Mesendoderm (in vitro differentiated cells): ENCODE measurements at regions not wholly inside any gene's neighbourhood (a gene's known extent, or its start where the extent isn't known, plus 50 kb on each side); places are given as distances from the start of the nearest gene placed in this dataset.
A peak's percentile ranks its signal among the peaks of the same experiment; 100 is the strongest.

Experiments
- DNase-seq: peaks from one replicate; pipeline ENCODE4 v3.0.0; 2013
- H2AK5ac ChIP-seq: 2 replicates; pipeline ENCODE4 v1.6.1; 2013; ENCODE audit warnings: low read length, inconsistent platforms
- H2BK120ac ChIP-seq: 2 replicates; pipeline ENCODE4 v1.6.1; 2013; ENCODE audit warnings: low read depth, mild to moderate bottlenecking, low read length, moderate library complexity, mixed read lengths
- H2BK15ac ChIP-seq: replicated peaks from 2 replicates; pipeline ENCODE4 v1.6.1; 2013; ENCODE audit warnings: low read depth, mild to moderate bottlenecking, moderate library complexity
- H2BK5ac ChIP-seq: 2 replicates; pipeline ENCODE4 v1.6.1; 2013; ENCODE audit warnings: low read length, inconsistent platforms
- H3K18ac ChIP-seq: 2 replicates; pipeline ENCODE4 v1.6.1; 2013; ENCODE audit warnings: mild to moderate bottlenecking, low read length, mixed read lengths
- H3K23ac ChIP-seq: one replicate; pipeline ENCODE4 v1.6.1; 2013; ENCODE audit warnings: low read length
- H3K27ac ChIP-seq: 2 replicates; pipeline ENCODE4 v1.5.1; 2013; ENCODE audit warnings: low read depth, mild to moderate bottlenecking, inconsistent platforms, low read length, moderate library complexity
- H3K27me3 ChIP-seq: 2 replicates; pipeline ENCODE4 v1.6.1; 2013; ENCODE audit warnings: low read length, control low read depth, mild to moderate bottlenecking, inconsistent platforms; ENCODE audit not compliant: insufficient read depth, poor library complexity
- H3K36me3 ChIP-seq: 2 replicates; pipeline ENCODE4 v1.6.1; 2013; ENCODE audit warnings: low read length, inconsistent platforms; ENCODE audit not compliant: control insufficient read depth, insufficient read depth
- H3K4ac ChIP-seq: one replicate; pipeline ENCODE4 v1.6.1; 2013; ENCODE audit warnings: low read depth, mild to moderate bottlenecking, low read length, moderate library complexity
- H3K4me1 ChIP-seq: 2 replicates; pipeline ENCODE4 v1.6.1; 2013; ENCODE audit warnings: low read depth, low read length, inconsistent platforms; ENCODE audit not compliant: control insufficient read depth
- H3K4me2 ChIP-seq: 2 replicates; pipeline ENCODE4 v1.6.1; 2013; ENCODE audit warnings: low read length
- H3K4me3 ChIP-seq: 2 replicates; pipeline ENCODE4 v1.5.1; 2013; ENCODE audit warnings: mild to moderate bottlenecking, low read length
- H3K56ac ChIP-seq: one replicate; pipeline ENCODE4 v1.6.1; 2013; ENCODE audit warnings: low read length
- H3K79me1 ChIP-seq: 2 replicates; pipeline ENCODE4 v1.6.1; 2013; ENCODE audit warnings: low read length, inconsistent platforms
- H3K79me2 ChIP-seq: 2 replicates; pipeline ENCODE4 v1.6.1; 2013; ENCODE audit warnings: mild to moderate bottlenecking, low read length; ENCODE audit not compliant: control insufficient read depth, insufficient read depth
- H3K9ac ChIP-seq: 2 replicates; pipeline ENCODE4 v1.6.1; 2013; ENCODE audit warnings: low read length, inconsistent platforms
- H4K5ac ChIP-seq: one replicate; pipeline ENCODE4 v1.6.1; 2013; ENCODE audit warnings: low read length
- H4K8ac ChIP-seq: one replicate; pipeline ENCODE4 v1.6.1; 2013; ENCODE audit warnings: low read depth, mild to moderate bottlenecking, control low read depth, low read length, moderate library complexity
- WGBS: extraction: QIAGEN DNeasy Blood & Tissue Kit; methylation state at CpG from one replicate; pipeline ENCODE4 v1.1.7; 2013; ENCODE audit warnings: low lambda C conversion rate, missing lambda C conversion rate; ENCODE audit not compliant: insufficient coverage; ENCODE audit errors: extremely low coverage; 5-methylcytosine and 5-hydroxymethylcytosine counted together

GRCh38 chr7:134561-135256 lies 57.7 kb upstream of the FAM20C start:
- no peak overlapping the region for H2BK120ac ChIP-seq
- H3K79me1 ChIP-seq, result no peaks in the 10 kb centered on the region
- H3K4me3 ChIP-seq, result no peak overlapping the region
- H2AK5ac ChIP-seq, result no peak overlapping the region
- no peak overlapping the region for H3K4me2 ChIP-seq
- DNase-seq, result no peak
- no peaks in the 10 kb centered on the region for H3K36me3 ChIP-seq
- H3K18ac ChIP-seq, result no peak overlapping the region
- no peak overlapping the region for H3K56ac ChIP-seq
- H4K8ac ChIP-seq, result no peak overlapping the region
- H2BK15ac ChIP-seq, result no peak overlapping the region
- WGBS, result no CpG with 5 or more reads among the region's 21 CpGs
- no peak overlapping the region for H3K27ac ChIP-seq
- H3K9ac ChIP-seq, result no peak overlapping the region
- no peak overlapping the region for H2BK5ac ChIP-seq
- no peaks in the 10 kb centered on the region for H3K4me1 ChIP-seq
- no peak overlapping the region for H4K5ac ChIP-seq
- H3K23ac ChIP-seq, result no peak overlapping the region
- H3K27me3 ChIP-seq, result no peaks in the 10 kb centered on the region
- no peak overlapping the region for H3K4ac ChIP-seq
- H3K79me2 ChIP-seq, result no peaks in the 10 kb centered on the region

- WGBS, result no CpG with 5 or more reads among the region's 7 CpGs
- H2BK120ac ChIP-seq, result no peak overlapping the region
- no peak overlapping the region for H3K23ac ChIP-seq
- no peaks in the 10 kb centered on the region for H3K79me2 ChIP-seq
- DNase-seq, result no peak
- no peak overlapping the region for H3K9ac ChIP-seq
- no peak overlapping the region for H3K56ac ChIP-seq
- H3K36me3 ChIP-seq, result no peaks in the 10 kb centered on the region
- no peak overlapping the region for H3K4me2 ChIP-seq
- H3K27ac ChIP-seq, result no peak overlapping the region
- no peak overlapping the region for H3K4ac ChIP-seq
- H2BK15ac ChIP-seq, result no peak overlapping the region
- H2AK5ac ChIP-seq, result no peak overlapping the region
- H2BK5ac ChIP-seq, result no peak overlapping the region
- no peaks in the 10 kb centered on the region for H3K4me1 ChIP-seq
- no peaks in the 10 kb centered on the region for H3K79me1 ChIP-seq
- H3K4me3 ChIP-seq, result no peak overlapping the region
- H3K18ac ChIP-seq, result no peak overlapping the region
- no peaks in the 10 kb centered on the region for H3K27me3 ChIP-seq
- no peak overlapping the region for H4K5ac ChIP-seq
- H4K8ac ChIP-seq, result no peak overlapping the region
Measured at GRCh38 chr7:135257-135653, 57.1 kb upstream of the FAM20C start.

GRCh38 chr7:135731-136645 lies 56.4 kb upstream of the FAM20C start:
- WGBS, result no CpG with 5 or more reads among the region's 12 CpGs
- no peak overlapping the region for H2BK15ac ChIP-seq
- no peaks in the 10 kb centered on the region for H3K36me3 ChIP-seq
- H4K5ac ChIP-seq, result no peak overlapping the region
- no peak overlapping the region for H3K9ac ChIP-seq
- no peaks in the 10 kb centered on the region for H3K27me3 ChIP-seq
- H2AK5ac ChIP-seq, result no peak overlapping the region
- no peak overlapping the region for H3K4ac ChIP-seq
- H3K56ac ChIP-seq, result no peak overlapping the region
- H2BK120ac ChIP-seq, result no peak overlapping the region
- no peak overlapping the region for H2BK5ac ChIP-seq
- no peak for DNase-seq
- no peak overlapping the region for H3K4me3 ChIP-seq
- no peak overlapping the region for H3K18ac ChIP-seq
- no peaks in the 10 kb centered on the region for H3K79me1 ChIP-seq
- no peak overlapping the region for H3K23ac ChIP-seq
- H4K8ac ChIP-seq, result no peak overlapping the region
- no peak overlapping the region for H3K4me2 ChIP-seq
- no peaks in the 10 kb centered on the region for H3K79me2 ChIP-seq
- no peaks in the 10 kb centered on the region for H3K4me1 ChIP-seq
- no peak overlapping the region for H3K27ac ChIP-seq

GRCh38 chr7:137094-137891 lies 55.1 kb upstream of the FAM20C start:
- no peak overlapping the region for H4K8ac ChIP-seq
- H2BK5ac ChIP-seq, result no peak overlapping the region
- H2AK5ac ChIP-seq, result no peak overlapping the region
- H3K4me3 ChIP-seq, result no peak overlapping the region
- no peak overlapping the region for H3K4ac ChIP-seq
- H3K79me2 ChIP-seq, result no peaks in the 10 kb centered on the region
- H3K56ac ChIP-seq, result no peak overlapping the region
- no peak overlapping the region for H2BK15ac ChIP-seq
- H3K4me1 ChIP-seq, result no peaks in the 10 kb centered on the region
- H3K18ac ChIP-seq, result no peak overlapping the region
- H3K9ac ChIP-seq, result no peak overlapping the region
- H4K5ac ChIP-seq, result no peak overlapping the region
- no peak overlapping the region for H3K27ac ChIP-seq
- no peak overlapping the region for H3K4me2 ChIP-seq
- no peaks in the 10 kb centered on the region for H3K27me3 ChIP-seq
- no peak overlapping the region for H3K23ac ChIP-seq
- H3K36me3 ChIP-seq, result no peaks in the 10 kb centered on the region
- no CpG with 5 or more reads among the region's 14 CpGs for WGBS
- H2BK120ac ChIP-seq, result no peak overlapping the region
- no peak for DNase-seq
- H3K79me1 ChIP-seq, result no peaks in the 10 kb centered on the region

- no peak overlapping the region for H3K23ac ChIP-seq
- H3K4me2 ChIP-seq, result no peak overlapping the region
- DNase-seq, result no peak
- H3K56ac ChIP-seq, result peak overlapping the region; percentile 42
- no peaks in the 10 kb centered on the region for H3K27me3 ChIP-seq
- WGBS, result no CpG with 5 or more reads among the region's 6 CpGs
- no peaks in the 10 kb centered on the region for H3K79me2 ChIP-seq
- no peak overlapping the region for H3K4ac ChIP-seq
- H3K18ac ChIP-seq, result no peak overlapping the region
- no peaks in the 10 kb centered on the region for H3K4me1 ChIP-seq
- no peak overlapping the region for H2AK5ac ChIP-seq
- no peak overlapping the region for H2BK15ac ChIP-seq
- no peaks in the 10 kb centered on the region for H3K79me1 ChIP-seq
- no peak overlapping the region for H2BK5ac ChIP-seq
- H3K9ac ChIP-seq, result no peak overlapping the region
- H2BK120ac ChIP-seq, result no peak overlapping the region
- H4K5ac ChIP-seq, result no peak overlapping the region
- no peak overlapping the region for H3K4me3 ChIP-seq
- H4K8ac ChIP-seq, result no peak overlapping the region
- no peaks in the 10 kb centered on the region for H3K36me3 ChIP-seq
- no peak overlapping the region for H3K27ac ChIP-seq
Measured at GRCh38 chr7:139131-139530, 53.2 kb upstream of the FAM20C start.
